GM20431 (cell line): ENCODE measurements at regions not wholly inside any gene's neighbourhood (a gene's known extent, or its start where the extent isn't known, plus 50 kb on each side); places are given as distances from the start of the nearest gene placed in this dataset.

ENCODE experiments used
- in situ Hi-C: fragments of 300-500 bp; cut with MseI, MboI; formaldehyde crosslinking; loops from one replicate; pipeline ENCODE4 v1.15.0; 2020; ENCODE audit warnings: low sequenced_read_pairs; ENCODE audit not compliant: unreplicated experiment

- in situ Hi-C loops, result no loop called here
Measured at GRCh38 chr21:31473685-31474345, 129.8 kb upstream of the TIAM1 start.

GRCh38 chr21:31471865-31472264 lies 127.8 kb upstream of the TIAM1 start:
- in situ Hi-C loops, result no loop called here

GRCh38 chr21:31470896-31471694 lies 127.0 kb upstream of the TIAM1 start:
- in situ Hi-C loops, result no loop called here

GRCh38 chr21:31460980-31461379 lies 116.9 kb upstream of the TIAM1 start:
- in situ Hi-C loops, result no loop called here

- in situ Hi-C loops, result no loop called here
Measured at GRCh38 chr21:31459457-31459856, 115.4 kb upstream of the TIAM1 start.

- in situ Hi-C loops, result no loop called here
Measured at GRCh38 chr21:31457675-31458074, 113.6 kb upstream of the TIAM1 start.

- in situ Hi-C loops, result no loop called here
Measured at GRCh38 chr21:31456201-31456600, 112.1 kb upstream of the TIAM1 start.

GRCh38 chr21:31455506-31455905 lies 111.4 kb upstream of the TIAM1 start:
- in situ Hi-C loops, result no loop called here

GRCh38 chr21:31450980-31451379 lies 106.9 kb upstream of the TIAM1 start:
- in situ Hi-C loops, result no loop called here

- in situ Hi-C loops, result no loop called here
Measured at GRCh38 chr21:31449921-31450535, 106.0 kb upstream of the TIAM1 start.

- in situ Hi-C loops, result no loop called here
Measured at GRCh38 chr21:31448496-31448895, 104.4 kb upstream of the TIAM1 start.

GRCh38 chr21:31447505-31447904 lies 103.4 kb upstream of the TIAM1 start:
- in situ Hi-C loops, result no loop called here

- in situ Hi-C loops, result no loop called here
Measured at GRCh38 chr21:31446226-31446855, 102.3 kb upstream of the TIAM1 start.

- in situ Hi-C loops, result no loop called here
Measured at GRCh38 chr21:31445137-31445536, 101.1 kb upstream of the TIAM1 start.

- in situ Hi-C loops, result no loop called here
Measured at GRCh38 chr21:31443736-31444521, 99.9 kb upstream of the TIAM1 start.

- in situ Hi-C loops, result no loop called here
Measured at GRCh38 chr21:31442339-31442738, 98.3 kb upstream of the TIAM1 start.

- in situ Hi-C loops, result no loop called here
Measured at GRCh38 chr21:31429506-31429905, 85.4 kb upstream of the TIAM1 start.

- in situ Hi-C loops, result no loop called here
Measured at GRCh38 chr21:31426235-31426797, 82.3 kb upstream of the TIAM1 start.

- in situ Hi-C loops, result no loop called here
Measured at GRCh38 chr21:31425138-31425537, 81.1 kb upstream of the TIAM1 start.

- in situ Hi-C loops, result no loop called here
Measured at GRCh38 chr21:31424058-31424457, 80.0 kb upstream of the TIAM1 start.
